HG03342 (cell line): ENCODE measurements at regions not wholly inside any gene's neighbourhood (a gene's known extent, or its start where the extent isn't known, plus 50 kb on each side); places are given as distances from the start of the nearest gene placed in this dataset.
A peak's percentile ranks its signal among the peaks of the same experiment; 100 is the strongest.

ENCODE experiments used
- ATAC-seq: cut with Tn5 transposase; IDR thresholded peaks from one replicate; pipeline ENCODE4 v1.9.1; 2021; ENCODE audit warnings: mild to moderate bottlenecking, moderate library complexity; ENCODE audit not compliant: unreplicated experiment

DNA sequence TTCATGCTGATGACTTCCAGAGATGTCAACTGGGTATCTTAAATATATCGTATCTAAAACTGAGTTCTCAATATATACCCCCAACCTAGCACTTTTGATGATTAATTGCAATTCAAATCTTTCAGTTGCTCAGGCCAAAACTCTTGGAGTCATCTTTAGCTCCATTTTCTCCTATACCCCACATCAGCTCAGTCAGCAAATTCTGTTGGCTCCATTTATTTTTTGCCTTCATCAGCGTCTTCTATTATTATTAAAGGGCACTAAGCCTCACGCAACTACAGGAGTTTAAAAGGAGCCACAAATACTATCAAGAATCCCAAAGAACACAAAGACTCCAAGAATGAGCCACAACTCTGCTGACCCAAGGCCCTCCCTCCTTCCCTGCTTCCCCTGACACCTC, 134.9 kb downstream of the KCTD12 start:
- no peak for ATAC-seq

DNA sequence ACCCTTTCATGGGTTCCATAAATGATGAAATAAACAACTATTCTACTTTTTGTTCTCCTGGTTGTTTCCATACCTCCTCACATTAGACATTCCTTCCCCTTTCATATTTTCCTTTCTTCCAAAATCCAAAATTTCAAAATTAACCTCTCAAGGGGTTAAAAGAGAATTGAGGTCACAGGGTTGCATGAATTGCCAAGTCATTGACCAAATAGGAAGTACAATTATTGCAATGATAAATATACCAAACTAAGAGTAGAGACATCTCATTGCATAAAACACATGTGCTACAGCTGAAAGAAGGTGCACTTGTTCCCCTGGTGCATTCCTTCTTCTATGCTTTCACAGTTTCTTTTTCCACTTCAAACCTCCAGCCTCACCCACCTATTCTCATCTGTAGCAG, 136.1 kb downstream of the KCTD12 start:
- ATAC-seq, result no peak

GRCh38 chr13:76745261-76746200, 140.7 kb downstream of the KCTD12 start:
- ATAC-seq, result peak; percentile 73

- no peak for ATAC-seq
Measured at GRCh38 chr13:76741624-76742023, 144.6 kb downstream of the KCTD12 start.

DNA sequence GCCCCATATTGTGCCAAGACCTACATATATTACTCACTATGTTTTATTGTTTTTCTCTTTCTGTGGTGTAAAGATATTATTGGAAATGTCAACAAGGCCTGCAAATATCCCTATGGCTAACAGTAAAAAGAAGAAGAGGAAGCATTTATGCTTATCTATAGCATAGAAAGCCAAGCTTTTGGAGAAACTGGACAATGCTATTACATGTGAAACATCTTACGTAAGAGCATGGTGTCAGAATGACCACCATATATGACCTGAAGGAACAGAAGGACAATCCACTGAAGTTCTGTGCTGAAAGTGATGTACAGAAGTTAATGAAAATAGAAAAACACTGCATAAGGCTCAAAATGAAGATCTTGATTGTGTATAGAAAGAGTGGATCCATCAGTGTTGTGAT, 145.2 kb downstream of the KCTD12 start:
- no peak for ATAC-seq

DNA sequence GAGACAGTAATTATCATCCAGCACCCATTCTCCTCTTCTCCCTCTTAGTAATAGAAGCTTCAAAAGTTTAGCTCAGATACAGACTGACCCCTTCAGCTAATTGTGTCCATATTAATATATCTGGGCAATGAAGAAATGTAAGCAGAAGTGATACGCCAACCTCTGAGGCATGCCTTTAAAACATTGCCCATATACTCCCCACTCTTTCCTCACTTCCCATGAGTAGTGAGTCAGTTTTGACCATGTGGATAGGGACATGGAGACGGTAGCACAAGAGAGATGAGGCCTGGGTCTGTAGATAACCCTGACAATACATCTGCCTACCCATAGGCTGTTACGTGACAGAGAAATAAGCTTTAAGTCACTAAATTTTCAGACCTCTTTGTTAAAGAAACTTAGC, 147.6 kb downstream of the KCTD12 start:
- ATAC-seq, result no peak

GRCh38 chr13:76737526-76737925, 148.7 kb downstream of the KCTD12 start:
- ATAC-seq, result no peak

DNA sequence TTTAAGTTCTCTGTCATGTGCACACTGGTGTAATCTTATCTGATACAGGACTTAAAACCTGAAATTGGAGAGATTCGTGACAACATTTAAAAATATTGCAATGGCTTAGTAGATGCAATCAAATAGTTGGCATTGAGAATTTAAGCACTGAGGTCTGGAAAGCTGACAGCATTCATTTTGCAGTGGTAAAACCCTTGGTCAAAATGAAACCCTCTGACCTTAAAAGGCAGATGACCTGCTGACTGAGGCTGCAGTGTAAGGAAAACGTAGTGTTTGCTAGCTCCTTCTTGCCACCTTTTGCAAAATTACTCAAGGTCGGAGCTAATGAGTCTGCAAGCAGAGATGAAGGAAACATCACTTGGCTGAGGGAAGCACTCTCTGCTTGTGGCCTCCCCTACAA, 150.6 kb downstream of the KCTD12 start:
- no peak for ATAC-seq

DNA sequence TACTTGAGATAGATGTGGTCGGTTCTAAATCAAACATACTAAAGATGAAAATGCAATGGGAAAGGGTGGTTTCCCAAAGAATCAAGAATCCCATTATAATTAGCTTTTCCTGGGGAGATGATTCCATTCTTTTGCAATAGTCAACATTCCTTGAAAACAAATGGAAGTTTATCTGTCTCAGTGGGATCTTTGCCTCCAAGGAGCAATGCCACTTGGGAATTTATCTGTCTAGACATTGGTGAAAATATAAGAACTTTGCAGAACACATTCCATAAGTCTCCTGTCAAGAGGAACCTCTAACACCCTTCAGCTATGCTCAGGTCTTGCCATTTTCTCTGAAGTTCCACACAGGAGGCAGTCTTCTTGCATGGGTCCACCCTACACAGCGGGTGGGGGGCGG, 152.5 kb downstream of the KCTD12 start:
- no peak for ATAC-seq

DNA sequence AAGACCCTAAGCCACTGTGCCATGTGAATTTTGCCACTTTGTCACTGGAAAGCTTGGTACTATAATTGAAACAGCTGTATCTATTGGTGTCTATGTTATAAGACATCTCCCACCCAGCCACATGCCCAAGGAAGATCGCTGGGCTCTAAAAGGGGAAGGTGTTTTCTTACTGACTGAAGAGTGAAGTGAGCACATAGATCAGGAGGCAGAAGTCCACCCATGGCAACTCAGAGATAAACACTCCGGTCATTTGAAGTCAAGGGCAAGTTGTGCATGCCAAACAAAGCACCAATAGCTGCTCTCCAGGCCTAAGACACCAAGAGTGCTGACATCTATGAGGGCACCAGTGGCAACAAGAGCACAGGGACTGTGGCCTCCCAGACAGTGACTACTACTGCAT, 153.8 kb downstream of the KCTD12 start:
- no peak for ATAC-seq

DNA sequence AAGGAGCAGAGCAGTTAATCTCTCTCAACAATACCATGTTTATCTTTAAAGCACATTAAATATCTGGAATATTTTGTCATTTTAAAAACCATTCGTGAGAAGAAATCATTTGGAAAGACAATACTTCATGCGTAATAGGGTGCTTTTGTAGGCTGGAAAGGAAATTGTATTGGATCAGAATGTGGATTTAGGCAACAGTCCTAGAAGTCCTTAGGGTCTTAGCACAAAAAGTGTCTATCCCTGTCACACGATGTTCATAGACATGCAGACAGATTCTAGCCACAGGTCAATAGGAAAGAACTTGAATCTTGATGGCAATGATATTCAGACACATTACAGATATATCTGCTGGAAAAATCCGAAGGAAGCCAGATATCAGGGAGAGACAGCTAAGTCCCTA, 156.0 kb downstream of the KCTD12 start:
- no peak for ATAC-seq

- ATAC-seq, result no peak
Measured at GRCh38 chr13:76729691-76730090, 156.5 kb downstream of the KCTD12 start.

GRCh38 chr13:76725896-76726295, 160.3 kb downstream of the KCTD12 start:
- no peak for ATAC-seq

DNA sequence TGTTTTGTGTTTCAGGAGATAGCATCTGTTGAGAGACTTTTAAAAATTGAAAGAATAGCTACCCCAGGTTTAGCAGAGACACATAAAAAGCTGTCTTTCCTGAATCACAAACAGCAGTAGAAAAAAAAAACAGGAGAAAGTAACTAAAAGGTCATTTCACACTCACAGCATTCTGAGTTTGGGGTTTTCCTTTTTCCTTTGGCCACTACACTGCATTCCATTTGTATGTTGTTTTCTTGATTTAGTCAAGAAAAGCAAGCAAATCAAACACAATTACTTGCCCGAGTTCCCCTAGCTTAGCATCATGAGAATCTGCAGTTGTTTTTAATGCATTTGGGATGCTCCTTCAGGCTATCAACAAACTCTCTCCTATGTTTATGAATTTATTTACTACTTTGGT, 161.0 kb downstream of the KCTD12 start:
- ATAC-seq, result no peak

GRCh38 chr13:76724421-76724820, 161.8 kb downstream of the KCTD12 start:
- no peak for ATAC-seq

GRCh38 chr13:76723551-76724232, 162.5 kb downstream of the KCTD12 start:
- ATAC-seq, result peak; percentile 65

DNA sequence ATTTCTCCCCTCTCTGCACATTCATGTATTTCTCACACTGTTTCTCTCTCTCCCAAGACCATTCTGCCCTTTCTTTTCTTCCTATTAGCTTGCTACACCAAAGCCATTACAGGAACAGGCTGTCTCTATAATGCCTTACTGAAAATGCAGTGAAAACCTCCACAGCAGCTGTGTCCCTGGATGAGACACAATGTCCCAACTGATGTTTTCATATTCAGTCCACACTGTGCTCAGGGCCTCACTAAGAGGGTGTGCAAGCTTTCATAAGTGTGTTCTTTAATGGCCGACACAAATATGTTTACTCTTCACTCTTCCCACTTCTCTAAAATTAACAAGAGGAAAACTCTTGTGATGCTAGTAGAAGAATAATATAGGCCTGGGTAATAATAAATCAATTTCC, 163.4 kb downstream of the KCTD12 start:
- ATAC-seq, result no peak

DNA sequence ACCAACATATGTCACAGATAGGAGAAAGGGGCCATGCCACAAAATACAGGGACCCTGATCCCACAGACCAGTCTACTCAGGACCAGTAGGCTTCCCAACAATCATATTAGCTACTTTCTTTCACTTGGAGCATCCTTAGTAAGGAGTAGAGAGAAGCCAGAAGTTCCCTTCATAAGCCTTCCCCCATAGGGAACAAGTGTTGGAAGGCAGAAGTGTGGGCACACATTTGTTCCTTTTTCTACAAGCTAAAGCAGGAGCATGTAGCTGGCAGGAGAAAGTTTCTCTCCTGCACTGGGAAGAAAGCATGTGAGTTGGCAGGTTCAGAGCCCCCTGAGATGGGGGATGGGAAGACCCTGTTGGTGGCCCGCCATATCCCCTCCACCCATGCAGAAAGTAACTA, 165.4 kb downstream of the KCTD12 start:
- no peak for ATAC-seq

DNA sequence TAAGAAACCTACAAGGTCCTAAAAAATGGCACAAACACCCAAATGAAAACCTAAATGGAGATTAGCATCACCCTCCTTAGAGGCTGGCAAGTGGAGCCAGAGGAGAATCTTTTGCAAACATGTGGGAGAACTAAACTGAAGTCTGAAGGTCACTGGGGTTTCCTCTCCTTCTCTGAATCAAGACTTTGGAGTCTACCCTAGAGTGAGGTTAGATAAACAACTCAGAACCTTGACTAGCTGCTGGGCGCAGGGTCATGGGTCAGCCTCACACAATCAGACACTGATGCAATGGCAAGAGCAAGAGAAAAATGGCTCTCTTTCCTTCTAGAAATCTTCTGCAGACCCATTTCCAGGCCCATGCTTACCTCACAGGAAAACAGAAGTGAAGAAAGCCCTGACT, 165.8 kb downstream of the KCTD12 start:
- ATAC-seq, result no peak

DNA sequence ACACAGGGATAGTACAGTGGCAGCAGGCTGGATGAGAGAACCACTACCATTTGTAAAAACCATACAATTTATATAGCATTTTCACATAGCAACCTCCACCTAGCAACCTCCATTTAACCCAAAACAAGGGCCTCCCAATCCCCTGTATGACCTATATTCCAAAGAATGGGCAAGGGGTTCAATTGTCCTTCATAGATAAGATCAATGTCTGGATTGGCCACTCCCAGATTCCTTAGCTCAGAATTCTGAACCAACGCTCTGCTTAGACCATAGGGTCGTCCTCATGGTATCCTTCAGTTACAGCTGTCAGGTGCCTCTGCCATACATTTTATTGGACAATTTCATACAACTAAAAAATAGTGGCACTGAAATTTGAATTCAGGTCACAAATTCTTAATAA, 166.2 kb downstream of the KCTD12 start:
- ATAC-seq, result no peak

GRCh38 chr13:76717092-76717491, 169.1 kb downstream of the KCTD12 start:
- no peak for ATAC-seq

DNA sequence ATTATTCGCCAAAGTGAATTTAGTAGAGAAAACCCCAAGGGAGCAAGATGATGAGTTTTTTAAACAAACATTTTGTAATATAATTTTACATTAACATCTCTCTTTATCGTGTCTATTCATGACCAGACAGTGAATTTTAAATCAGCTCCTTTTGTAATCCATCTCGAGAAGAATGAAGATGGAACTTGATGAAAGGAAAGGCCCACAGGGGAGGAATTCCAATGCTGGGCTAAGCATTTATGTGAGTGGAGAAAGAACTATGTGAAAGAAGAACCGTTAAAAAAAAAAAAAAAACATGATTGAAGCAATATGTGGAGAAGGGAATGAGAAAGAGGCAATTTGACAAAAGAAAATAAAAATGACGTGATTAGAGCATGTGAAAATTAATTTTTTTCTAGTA, 170.6 kb downstream of the KCTD12 start:
- no peak for ATAC-seq
